ENCODE measurements at regions not wholly inside any gene's neighbourhood (a gene's known extent, or its start where the extent isn't known, plus 50 kb on each side); places are given as distances from the start of the nearest gene placed in this dataset.

DNA sequence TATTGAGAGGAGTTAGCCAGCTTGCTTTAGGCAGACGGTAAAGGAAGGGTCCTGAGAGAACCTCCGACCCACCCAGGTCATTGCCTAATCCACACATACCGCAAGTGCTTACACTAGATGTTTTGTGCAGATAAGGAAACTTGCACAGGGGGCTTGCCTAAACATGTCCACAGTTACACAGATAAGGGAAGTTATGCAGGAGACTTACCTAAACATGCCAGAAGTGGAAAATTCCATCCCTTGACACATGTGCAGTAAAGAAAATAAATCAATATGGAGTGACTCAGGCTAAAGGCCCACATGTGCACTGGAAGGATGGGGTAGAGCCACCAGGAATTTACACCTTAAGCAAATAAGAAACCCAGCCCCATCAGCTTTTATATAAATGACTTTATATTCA, 232.8 kb upstream of the HDX start:
- TF ChIP-seq, protein P1, sequence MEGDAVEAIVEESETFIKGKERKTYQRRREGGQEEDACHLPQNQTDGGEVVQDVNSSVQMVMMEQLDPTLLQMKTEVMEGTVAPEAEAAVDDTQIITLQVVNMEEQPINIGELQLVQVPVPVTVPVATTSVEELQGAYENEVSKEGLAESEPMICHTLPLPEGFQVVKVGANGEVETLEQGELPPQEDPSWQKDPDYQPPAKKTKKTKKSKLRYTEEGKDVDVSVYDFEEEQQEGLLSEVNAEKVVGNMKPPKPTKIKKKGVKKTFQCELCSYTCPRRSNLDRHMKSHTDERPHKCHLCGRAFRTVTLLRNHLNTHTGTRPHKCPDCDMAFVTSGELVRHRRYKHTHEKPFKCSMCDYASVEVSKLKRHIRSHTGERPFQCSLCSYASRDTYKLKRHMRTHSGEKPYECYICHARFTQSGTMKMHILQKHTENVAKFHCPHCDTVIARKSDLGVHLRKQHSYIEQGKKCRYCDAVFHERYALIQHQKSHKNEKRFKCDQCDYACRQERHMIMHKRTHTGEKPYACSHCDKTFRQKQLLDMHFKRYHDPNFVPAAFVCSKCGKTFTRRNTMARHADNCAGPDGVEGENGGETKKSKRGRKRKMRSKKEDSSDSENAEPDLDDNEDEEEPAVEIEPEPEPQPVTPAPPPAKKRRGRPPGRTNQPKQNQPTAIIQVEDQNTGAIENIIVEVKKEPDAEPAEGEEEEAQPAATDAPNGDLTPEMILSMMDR (conservative IDR thresholded peaks at IDR 0.05; ENCODE audit: low read depth, low read length), result no peak
- TF ChIP-seq EZH2 (IDR thresholded peaks at IDR 0.05; ENCODE audit: borderline replicate concordance, low read depth, low read length, poor library complexity, severe bottlenecking), result no peak
